Mucosa of rectum (tissue), 2 donors: ENCODE measurements at regions not wholly inside any gene's neighbourhood (a gene's known extent, or its start where the extent isn't known, plus 50 kb on each side); places are given as distances from the start of the nearest gene placed in this dataset.

ENCODE experiments used
- H3K27ac ChIP-seq, 2 donors: one replicate each; pipeline ENCODE4 v1.7.0; 2013; ENCODE audit warnings: inconsistent platforms in 2 of 2, low read depth in 2 of 2, low read length in 2 of 2
- H3K27me3 ChIP-seq, 2 donors: one replicate each; pipeline ENCODE4 v1.7.0; 2013; ENCODE audit warnings: low read length in 2 of 2; ENCODE audit not compliant: control insufficient read depth in 2 of 2, insufficient read depth in 2 of 2
- H3K36me3 ChIP-seq, 2 donors: one replicate each; pipeline ENCODE4 v1.7.0; 2013; ENCODE audit warnings: low read length in 2 of 2; ENCODE audit not compliant: control insufficient read depth in 2 of 2, insufficient read depth in 2 of 2
- H3K4me1 ChIP-seq, 2 donors: one replicate each; pipeline ENCODE4 v1.7.0; 2013; ENCODE audit warnings: low read length in 2 of 2, mild to moderate bottlenecking in 1 of 2; ENCODE audit not compliant: control insufficient read depth in 2 of 2, insufficient read depth in 2 of 2
- H3K4me3 ChIP-seq, 2 donors: one replicate each; pipeline ENCODE4 v1.7.0; 2013; ENCODE audit warnings: low read length in 2 of 2
- H3K9ac ChIP-seq, 2 donors: one replicate each; pipeline ENCODE4 v1.7.0; 2013; ENCODE audit warnings: low read length in 2 of 2, low read depth in 1 of 2, mild to moderate bottlenecking in 1 of 2
- H3K9me3 ChIP-seq, 2 donors: one replicate each; pipeline ENCODE4 v1.7.0; 2013; ENCODE audit warnings: low read length in 2 of 2; ENCODE audit not compliant: control insufficient read depth in 2 of 2
- donor health status: healthy.
- donor health status: Normal muscosa, but diverticular disease.

- H3K4me3 ChIP-seq: no peak overlapping the region
Observed at GRCh38 chr13:72029981-72030380, 163.0 kb upstream of the DACH1 start.

GRCh38 chr13:72025836-72026235 lies 158.8 kb upstream of the DACH1 start:
- H3K4me3 ChIP-seq: no peak overlapping the region
- H3K9me3 ChIP-seq: no peaks in the 10 kb centered on the region
- no peak overlapping the region for H3K27ac ChIP-seq
- no peaks in the 10 kb centered on the region for H3K27me3 ChIP-seq
- no peak overlapping the region for H3K9ac ChIP-seq
- no peaks in the 10 kb centered on the region for H3K36me3 ChIP-seq
- no peaks in the 10 kb centered on the region for H3K4me1 ChIP-seq

More at GRCh38 chr13:72029981-72030380, 163.0 kb upstream of the DACH1 start:
- no peak overlapping the region for H3K9ac ChIP-seq
- no peaks in the 10 kb centered on the region for H3K36me3 ChIP-seq
- no peaks in the 10 kb centered on the region for H3K4me1 ChIP-seq
- H3K27me3 ChIP-seq: no peaks in the 10 kb centered on the region
- H3K9me3 ChIP-seq: no peaks in the 10 kb centered on the region
- no peak overlapping the region for H3K27ac ChIP-seq

GRCh38 chr13:72023895-72024294 lies 156.9 kb upstream of the DACH1 start:
- no peaks in the 10 kb centered on the region for H3K27me3 ChIP-seq
- H3K27ac ChIP-seq: no peak overlapping the region
- no peaks in the 10 kb centered on the region for H3K36me3 ChIP-seq
- no peak overlapping the region for H3K4me3 ChIP-seq
- no peaks in the 10 kb centered on the region for H3K9me3 ChIP-seq
- no peaks in the 10 kb centered on the region for H3K4me1 ChIP-seq
- H3K9ac ChIP-seq: no peak overlapping the region

- H3K36me3 ChIP-seq: no peaks in the 10 kb centered on the region
- no peaks in the 10 kb centered on the region for H3K27me3 ChIP-seq
- H3K4me1 ChIP-seq: no peaks in the 10 kb centered on the region
- no peak overlapping the region for H3K4me3 ChIP-seq
- no peak overlapping the region for H3K27ac ChIP-seq
- no peak overlapping the region for H3K9ac ChIP-seq
- H3K9me3 ChIP-seq: no peaks in the 10 kb centered on the region
Observed at GRCh38 chr13:72005455-72005854, 138.5 kb upstream of the DACH1 start.

- Histone ChIP-seq H3K9ac (no peak overlapping the region), H3K27ac (no peak overlapping the region), H3K9me3 (no peaks in the 10 kb centered on the region), H3K36me3 (no peaks in the 10 kb centered on the region), H3K27me3 (no peaks in the 10 kb centered on the region), H3K4me3 (no peak overlapping the region), H3K4me1 (no peaks in the 10 kb centered on the region)
Observed at GRCh38 chr13:72004784-72005374, 137.9 kb upstream of the DACH1 start.

- Histone ChIP-seq H3K27me3 (no peaks in the 10 kb centered on the region), H3K9me3 (no peaks in the 10 kb centered on the region), H3K4me3 (no peak overlapping the region), H3K27ac (no peak overlapping the region), H3K36me3 (no peaks in the 10 kb centered on the region), H3K9ac (no peak overlapping the region), H3K4me1 (no peaks in the 10 kb centered on the region)
Observed at GRCh38 chr13:72004246-72004645, 137.2 kb upstream of the DACH1 start.

GRCh38 chr13:71998223-71998622 lies 131.2 kb upstream of the DACH1 start:
- Histone ChIP-seq H3K27ac (no peak overlapping the region), H3K9me3 (no peaks in the 10 kb centered on the region), H3K36me3 (no peaks in the 10 kb centered on the region), H3K9ac (no peak overlapping the region), H3K4me3 (no peak overlapping the region), H3K27me3 (no peaks in the 10 kb centered on the region), H3K4me1 (no peaks in the 10 kb centered on the region)

GRCh38 chr13:71979616-71980015 lies 112.6 kb upstream of the DACH1 start:
- Histone ChIP-seq H3K4me3 (no peak overlapping the region), H3K36me3 (no peaks in the 10 kb centered on the region), H3K27ac (no peak overlapping the region), H3K4me1 (no peaks in the 10 kb centered on the region), H3K9me3 (no peaks in the 10 kb centered on the region), H3K9ac (no peak overlapping the region), H3K27me3 (no peaks in the 10 kb centered on the region)

GRCh38 chr13:71977028-71977427 lies 110.0 kb upstream of the DACH1 start:
- H3K36me3 ChIP-seq: no peaks in the 10 kb centered on the region
- no peaks in the 10 kb centered on the region for H3K27me3 ChIP-seq
- no peaks in the 10 kb centered on the region for H3K4me1 ChIP-seq
- no peak overlapping the region for H3K27ac ChIP-seq
- H3K9me3 ChIP-seq: no peaks in the 10 kb centered on the region
- H3K4me3 ChIP-seq: no peak overlapping the region
- no peak overlapping the region for H3K9ac ChIP-seq

GRCh38 chr13:71967990-71968389 lies 101.0 kb upstream of the DACH1 start:
- no peak overlapping the region for H3K9ac ChIP-seq
- no peaks in the 10 kb centered on the region for H3K4me1 ChIP-seq
- H3K27me3 ChIP-seq: no peaks in the 10 kb centered on the region
- H3K27ac ChIP-seq: no peak overlapping the region
- no peak overlapping the region for H3K4me3 ChIP-seq
- H3K9me3 ChIP-seq: no peaks in the 10 kb centered on the region
- no peaks in the 10 kb centered on the region for H3K36me3 ChIP-seq
